Vagina (tissue), 2 donors: ENCODE measurements at regions not wholly inside any gene's neighbourhood (a gene's known extent, or its start where the extent isn't known, plus 50 kb on each side); places are given as distances from the start of the nearest gene placed in this dataset.

Source experiments
- DNase-seq, 2 donors: peaks; one replicate each; pipeline ENCODE4 v3.0.0-alpha.2; 2017; ENCODE audit errors: extremely low spot score in 2 of 2
- H3K27ac ChIP-seq: fragments of 200-600 bp; sonication (generic); one replicate; pipeline ENCODE4 v1.5.1; 2019
- H3K27me3 ChIP-seq: fragments of 200-600 bp; sonication (generic); one replicate; pipeline ENCODE4 v1.5.1; 2019
- H3K36me3 ChIP-seq, 2 donors: fragments of 200-600 bp; sonication (generic); one replicate each; pipeline ENCODE4 v1.5.1; 2017 to 2019
- H3K4me1 ChIP-seq: fragments of 200-600 bp; sonication (generic); one replicate; pipeline ENCODE4 v1.5.1; 2019
- H3K4me3 ChIP-seq, 2 donors: fragments of 200-600 bp; sonication (generic); 1 replicate in 1 of 2; 2 replicates in 1 of 2; pipeline ENCODE4 v1.5.1; 2016 to 2019
- H3K9me3 ChIP-seq: fragments of 200-600 bp; sonication (generic); one replicate; pipeline ENCODE4 v1.5.1; 2019
- CTCF ChIP-seq, 3 experiments: fragments of 450-650 bp in 2 of 3; fragments of 200-600 bp in 1 of 3; sonication (generic) in 1 of 3; IDR thresholded peaks; one replicate each; pipeline ENCODE4 v1.5.1; 2017 to 2019; ENCODE audit warnings: antibody characterized with exemption in 3 of 3, mild to moderate bottlenecking in 2 of 3, moderate library complexity in 2 of 3
- POLR2A ChIP-seq, 2 donors: fragments of 450-650 bp; IDR thresholded peaks; one replicate each; pipeline ENCODE4 v1.6.1; 2017; ENCODE audit warnings: antibody characterized with exemption in 2 of 2, mild to moderate bottlenecking in 2 of 2, moderate library complexity in 2 of 2
- POLR2AphosphoS5 ChIP-seq, 2 donors: sonication (generic); formaldehyde crosslinking; IDR thresholded peaks; one replicate each; pipeline ENCODE4 v1.9.0; 2017; ENCODE audit warnings: antibody characterized with exemption in 2 of 2, mild to moderate bottlenecking in 2 of 2, low read depth in 1 of 2; ENCODE audit not compliant: insufficient read depth in 1 of 2
- intact Hi-C: fragments of 100-400 bp; cut with DNase I; formaldehyde crosslinking; loops from one replicate; pipeline ENCODE4 v1.15.1; 2023

DNA sequence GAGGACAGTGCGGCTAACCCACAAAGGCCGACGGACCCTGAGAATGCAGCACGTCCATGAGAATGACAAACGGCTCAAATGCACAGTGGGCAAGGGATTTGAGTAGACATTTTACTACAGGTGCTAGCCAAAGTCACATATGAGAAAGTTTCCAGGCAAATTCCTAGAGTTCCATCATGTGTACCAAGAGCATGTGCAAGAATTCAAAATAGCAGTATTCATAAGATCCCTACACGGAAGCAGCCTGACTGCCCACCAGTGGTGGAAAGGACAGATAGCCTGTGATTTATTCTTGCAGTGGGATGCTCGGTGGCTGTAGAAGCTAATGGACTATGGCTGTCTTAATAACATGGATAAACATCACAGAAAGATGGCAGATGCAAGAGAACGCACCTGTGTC lies 68.0 kb downstream of the RGS12 start:
- no peaks in the 10 kb centered on the region for H3K27me3 ChIP-seq
- H3K4me1 ChIP-seq: peaks cover 14% of the 10 kb centered on the region
- H3K9me3 ChIP-seq: no peaks in the 10 kb centered on the region
- intact Hi-C loops: no loop called here
- DNase-seq: peak; percentile 37 to 46
- no peaks in the 10 kb centered on the region for H3K36me3 ChIP-seq
- H3K4me3 ChIP-seq: no peak overlapping the region
- TF ChIP-seq POLR2AphosphoS5 (IDR thresholded peaks at IDR 0.05; ENCODE audit: insufficient read depth in 1 of 2, low read depth in 1 of 2) (no peak), POLR2A (IDR thresholded peaks at IDR 0.05) (no peak), CTCF (IDR thresholded peaks at IDR 0.05) (no peak)
- H3K27ac ChIP-seq: no peak overlapping the region

- peak in 1 of 2 donors; percentile 70 for DNase-seq
Measured at GRCh38 chr4:3361406-3361805, 68.6 kb downstream of the RGS12 start.

DNA sequence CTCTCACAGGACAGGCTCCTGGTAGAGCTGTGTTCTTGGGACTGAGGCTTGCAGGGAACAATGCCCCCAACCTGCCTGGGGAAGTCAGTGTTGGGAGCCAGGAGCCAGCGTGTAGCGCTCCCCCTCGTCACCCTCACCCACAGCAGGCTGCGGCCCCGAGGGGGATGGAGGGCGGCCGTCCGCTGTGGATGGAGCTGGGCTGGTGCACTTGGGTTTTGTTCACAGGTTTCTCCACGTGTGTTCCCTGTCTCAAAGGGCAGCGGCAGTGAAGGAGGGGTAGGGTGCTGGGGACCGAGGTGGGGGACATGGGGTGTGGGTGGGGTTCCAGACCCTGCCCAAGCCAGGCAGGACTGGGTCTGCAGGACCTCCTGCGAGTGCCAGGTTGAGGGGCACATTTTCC lies 69.1 kb downstream of the RGS12 start:
- peak in 1 of 2 donors; percentile 84 for DNase-seq

More at GRCh38 chr4:3361406-3361805, 68.6 kb downstream of the RGS12 start:
- intact Hi-C loops: no loop called here
- no peak overlapping the region for H3K27ac ChIP-seq
- no peaks in the 10 kb centered on the region for H3K36me3 ChIP-seq
- H3K9me3 ChIP-seq: no peaks in the 10 kb centered on the region
- peaks cover 14% of the 10 kb centered on the region for H3K4me1 ChIP-seq
- TF ChIP-seq POLR2AphosphoS5 (IDR thresholded peaks at IDR 0.05; ENCODE audit: insufficient read depth in 1 of 2, low read depth in 1 of 2) (no peak), CTCF (IDR thresholded peaks at IDR 0.05) (no peak), POLR2A (IDR thresholded peaks at IDR 0.05) (no peak)
- no peak overlapping the region for H3K4me3 ChIP-seq
- H3K27me3 ChIP-seq: no peaks in the 10 kb centered on the region

DNA sequence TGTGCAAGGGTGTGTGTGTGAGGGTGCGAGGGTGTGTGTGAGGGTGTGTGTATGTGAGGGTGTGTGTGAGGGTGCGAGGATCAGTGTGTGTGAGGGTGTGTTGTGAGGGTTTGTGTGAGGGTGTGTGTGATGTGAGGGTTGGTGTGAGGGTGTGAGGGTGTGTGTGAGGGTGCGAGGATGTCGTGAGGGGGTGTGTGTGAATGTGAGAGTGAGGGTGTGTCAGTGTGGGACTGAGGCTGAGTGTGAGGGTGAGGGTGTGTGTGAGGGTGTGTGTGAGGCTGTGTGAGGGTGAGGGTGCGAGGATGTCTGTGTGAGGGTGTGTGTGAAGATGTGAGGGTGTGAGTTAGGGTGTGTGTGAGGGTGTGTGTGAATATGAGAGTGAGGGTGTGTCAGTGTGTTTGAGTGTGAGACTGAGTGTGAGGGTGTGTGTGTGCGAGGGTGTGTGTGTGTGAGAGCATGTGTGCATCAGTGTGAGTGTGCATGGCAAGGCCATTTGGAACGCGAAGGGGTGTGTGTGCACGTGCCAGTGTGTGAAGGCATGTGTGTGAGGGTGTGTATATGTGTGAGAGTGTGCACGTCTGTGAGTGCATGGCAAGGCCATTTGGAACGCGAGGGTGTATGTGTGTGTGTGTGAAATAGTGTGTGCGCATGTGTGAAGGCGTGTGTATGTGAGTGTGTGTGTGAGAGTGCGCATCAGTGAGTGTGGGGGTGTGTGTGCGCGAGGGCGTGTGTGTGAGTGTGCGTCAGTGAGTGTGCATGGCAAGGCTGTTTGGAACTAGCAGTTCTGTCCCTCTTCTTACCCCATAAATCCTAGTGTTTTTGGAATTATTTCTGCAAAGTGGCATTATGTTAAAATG lies 69.8 kb downstream of the RGS12 start:
- intact Hi-C loops: no loop called here
- H3K27me3 ChIP-seq: no peaks in the 10 kb centered on the region
- peak; percentile 49 to 82 for DNase-seq

More for the DNA sequence above, 69.1 kb downstream of the RGS12 start:
- Histone ChIP-seq H3K9me3 (no peaks in the 10 kb centered on the region), H3K27me3 (no peaks in the 10 kb centered on the region), H3K4me1 (peaks cover 14% of the 10 kb centered on the region), H3K36me3 (no peaks in the 10 kb centered on the region), H3K27ac (no peak overlapping the region), H3K4me3 (no peak overlapping the region)
- TF ChIP-seq POLR2A (IDR thresholded peaks at IDR 0.05) (no peak), CTCF (IDR thresholded peaks at IDR 0.05) (no peak), POLR2AphosphoS5 (IDR thresholded peaks at IDR 0.05; ENCODE audit: insufficient read depth in 1 of 2, low read depth in 1 of 2) (no peak)
- intact Hi-C loops: no loop called here

More for the DNA sequence above, 69.8 kb downstream of the RGS12 start:
- H3K4me1 ChIP-seq: peaks cover 14% of the 10 kb centered on the region
- TF ChIP-seq CTCF (IDR thresholded peaks at IDR 0.05) (no peak), POLR2A (IDR thresholded peaks at IDR 0.05) (no peak), POLR2AphosphoS5 (IDR thresholded peaks at IDR 0.05; ENCODE audit: insufficient read depth in 1 of 2, low read depth in 1 of 2) (no peak)
- H3K9me3 ChIP-seq: no peaks in the 10 kb centered on the region
- H3K27ac ChIP-seq: no peak overlapping the region
- H3K4me3 ChIP-seq: no peak overlapping the region
- no peaks in the 10 kb centered on the region for H3K36me3 ChIP-seq
